ENCODE measurements at regions not wholly inside any gene's neighbourhood (a gene's known extent, or its start where the extent isn't known, plus 50 kb on each side); places are given as distances from the start of the nearest gene placed in this dataset.

DNA sequence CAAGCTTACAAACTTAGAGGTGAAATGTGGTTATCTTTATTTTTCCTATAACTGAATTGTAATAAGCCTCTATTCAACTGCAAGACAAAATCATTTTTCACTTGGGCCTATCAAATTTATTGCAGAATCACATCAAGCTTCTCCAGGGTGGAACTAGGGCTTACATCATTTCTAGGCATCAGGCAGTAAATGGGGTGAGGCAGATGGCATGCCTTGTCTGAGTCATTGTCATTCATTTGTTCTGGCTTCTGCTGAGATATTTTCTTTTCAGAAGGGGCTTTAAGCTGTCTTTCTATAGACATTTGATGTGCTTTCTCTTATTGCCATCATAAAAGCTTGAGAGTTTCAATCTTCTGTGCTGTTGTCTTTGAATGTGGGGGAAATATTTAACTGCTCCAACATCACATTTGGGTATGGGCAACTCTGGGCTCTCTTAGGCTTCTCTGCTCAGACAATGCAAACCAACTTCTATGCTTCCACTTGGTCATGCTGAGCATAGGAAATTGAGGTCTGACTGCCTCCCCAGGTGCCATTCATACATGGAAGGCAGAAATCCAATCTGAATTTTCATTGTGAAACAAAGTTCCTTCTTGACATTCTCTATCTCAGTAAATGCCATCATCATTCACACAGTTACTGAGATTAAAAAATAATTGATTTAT, 225.8 kb upstream of the GIMD1 start:
- H4K20me1 ChIP-seq (ENCODE audit: control insufficient read depth, insufficient read depth): no peaks in the 10 kb centered on the region
- no peak overlapping the region for H3K9ac ChIP-seq (ENCODE audit: control insufficient read depth, insufficient read depth, low read length)
- H3K4me2 ChIP-seq (ENCODE audit: control insufficient read depth, insufficient read depth): no peak overlapping the region
- H3K9me3 ChIP-seq (replicated peaks; ENCODE audit: control insufficient read depth, insufficient read depth, low read length): no peaks in the 10 kb centered on the region
- intact Hi-C loops (cut with micrococcal nuclease; ENCODE audit: unreplicated experiment): no loop called here
- ChIA-PET RAD21 (ENCODE audit: unreplicated experiment) (no interaction called here), SMC1A (ENCODE audit: uncharacterized antibody, unreplicated experiment) (no interaction called here), CTCF (no interaction called here), POLR2A (no interaction called here)
- TF ChIP-seq, protein P1, sequence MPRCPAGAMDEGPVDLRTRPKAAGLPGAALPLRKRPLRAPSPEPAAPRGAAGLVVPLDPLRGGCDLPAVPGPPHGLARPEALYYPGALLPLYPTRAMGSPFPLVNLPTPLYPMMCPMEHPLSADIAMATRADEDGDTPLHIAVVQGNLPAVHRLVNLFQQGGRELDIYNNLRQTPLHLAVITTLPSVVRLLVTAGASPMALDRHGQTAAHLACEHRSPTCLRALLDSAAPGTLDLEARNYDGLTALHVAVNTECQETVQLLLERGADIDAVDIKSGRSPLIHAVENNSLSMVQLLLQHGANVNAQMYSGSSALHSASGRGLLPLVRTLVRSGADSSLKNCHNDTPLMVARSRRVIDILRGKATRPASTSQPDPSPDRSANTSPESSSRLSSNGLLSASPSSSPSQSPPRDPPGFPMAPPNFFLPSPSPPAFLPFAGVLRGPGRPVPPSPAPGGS (IDR thresholded peaks at IDR 0.05; ENCODE audit: borderline replicate concordance, insufficient read depth, low read depth, low read length, poor library complexity, severe bottlenecking): no peak
- TF ChIP-seq FOXK2 (IDR thresholded peaks at IDR 0.05) (no peak), CBX5 (IDR thresholded peaks at IDR 0.05; ENCODE audit: low read depth) (no peak), DPF2 (IDR thresholded peaks at IDR 0.05) (no peak)
- TF ChIP-seq, protein P2, sequence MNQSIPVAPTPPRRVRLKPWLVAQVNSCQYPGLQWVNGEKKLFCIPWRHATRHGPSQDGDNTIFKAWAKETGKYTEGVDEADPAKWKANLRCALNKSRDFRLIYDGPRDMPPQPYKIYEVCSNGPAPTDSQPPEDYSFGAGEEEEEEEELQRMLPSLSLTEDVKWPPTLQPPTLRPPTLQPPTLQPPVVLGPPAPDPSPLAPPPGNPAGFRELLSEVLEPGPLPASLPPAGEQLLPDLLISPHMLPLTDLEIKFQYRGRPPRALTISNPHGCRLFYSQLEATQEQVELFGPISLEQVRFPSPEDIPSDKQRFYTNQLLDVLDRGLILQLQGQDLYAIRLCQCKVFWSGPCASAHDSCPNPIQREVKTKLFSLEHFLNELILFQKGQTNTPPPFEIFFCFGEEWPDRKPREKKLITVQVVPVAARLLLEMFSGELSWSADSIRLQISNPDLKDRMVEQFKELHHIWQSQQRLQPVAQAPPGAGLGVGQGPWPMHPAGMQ (IDR thresholded peaks at IDR 0.05; ENCODE audit: borderline replicate concordance): no peak
- TF ChIP-seq, protein P3, sequence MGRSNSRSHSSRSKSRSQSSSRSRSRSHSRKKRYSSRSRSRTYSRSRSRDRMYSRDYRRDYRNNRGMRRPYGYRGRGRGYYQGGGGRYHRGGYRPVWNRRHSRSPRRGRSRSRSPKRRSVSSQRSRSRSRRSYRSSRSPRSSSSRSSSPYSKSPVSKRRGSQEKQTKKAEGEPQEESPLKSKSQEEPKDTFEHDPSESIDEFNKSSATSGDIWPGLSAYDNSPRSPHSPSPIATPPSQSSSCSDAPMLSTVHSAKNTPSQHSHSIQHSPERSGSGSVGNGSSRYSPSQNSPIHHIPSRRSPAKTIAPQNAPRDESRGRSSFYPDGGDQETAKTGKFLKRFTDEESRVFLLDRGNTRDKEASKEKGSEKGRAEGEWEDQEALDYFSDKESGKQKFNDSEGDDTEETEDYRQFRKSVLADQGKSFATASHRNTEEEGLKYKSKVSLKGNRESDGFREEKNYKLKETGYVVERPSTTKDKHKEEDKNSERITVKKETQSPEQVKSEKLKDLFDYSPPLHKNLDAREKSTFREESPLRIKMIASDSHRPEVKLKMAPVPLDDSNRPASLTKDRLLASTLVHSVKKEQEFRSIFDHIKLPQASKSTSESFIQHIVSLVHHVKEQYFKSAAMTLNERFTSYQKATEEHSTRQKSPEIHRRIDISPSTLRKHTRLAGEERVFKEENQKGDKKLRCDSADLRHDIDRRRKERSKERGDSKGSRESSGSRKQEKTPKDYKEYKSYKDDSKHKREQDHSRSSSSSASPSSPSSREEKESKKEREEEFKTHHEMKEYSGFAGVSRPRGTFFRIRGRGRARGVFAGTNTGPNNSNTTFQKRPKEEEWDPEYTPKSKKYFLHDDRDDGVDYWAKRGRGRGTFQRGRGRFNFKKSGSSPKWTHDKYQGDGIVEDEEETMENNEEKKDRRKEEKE (IDR thresholded peaks at IDR 0.05): no peak
- TF ChIP-seq, protein P4, sequence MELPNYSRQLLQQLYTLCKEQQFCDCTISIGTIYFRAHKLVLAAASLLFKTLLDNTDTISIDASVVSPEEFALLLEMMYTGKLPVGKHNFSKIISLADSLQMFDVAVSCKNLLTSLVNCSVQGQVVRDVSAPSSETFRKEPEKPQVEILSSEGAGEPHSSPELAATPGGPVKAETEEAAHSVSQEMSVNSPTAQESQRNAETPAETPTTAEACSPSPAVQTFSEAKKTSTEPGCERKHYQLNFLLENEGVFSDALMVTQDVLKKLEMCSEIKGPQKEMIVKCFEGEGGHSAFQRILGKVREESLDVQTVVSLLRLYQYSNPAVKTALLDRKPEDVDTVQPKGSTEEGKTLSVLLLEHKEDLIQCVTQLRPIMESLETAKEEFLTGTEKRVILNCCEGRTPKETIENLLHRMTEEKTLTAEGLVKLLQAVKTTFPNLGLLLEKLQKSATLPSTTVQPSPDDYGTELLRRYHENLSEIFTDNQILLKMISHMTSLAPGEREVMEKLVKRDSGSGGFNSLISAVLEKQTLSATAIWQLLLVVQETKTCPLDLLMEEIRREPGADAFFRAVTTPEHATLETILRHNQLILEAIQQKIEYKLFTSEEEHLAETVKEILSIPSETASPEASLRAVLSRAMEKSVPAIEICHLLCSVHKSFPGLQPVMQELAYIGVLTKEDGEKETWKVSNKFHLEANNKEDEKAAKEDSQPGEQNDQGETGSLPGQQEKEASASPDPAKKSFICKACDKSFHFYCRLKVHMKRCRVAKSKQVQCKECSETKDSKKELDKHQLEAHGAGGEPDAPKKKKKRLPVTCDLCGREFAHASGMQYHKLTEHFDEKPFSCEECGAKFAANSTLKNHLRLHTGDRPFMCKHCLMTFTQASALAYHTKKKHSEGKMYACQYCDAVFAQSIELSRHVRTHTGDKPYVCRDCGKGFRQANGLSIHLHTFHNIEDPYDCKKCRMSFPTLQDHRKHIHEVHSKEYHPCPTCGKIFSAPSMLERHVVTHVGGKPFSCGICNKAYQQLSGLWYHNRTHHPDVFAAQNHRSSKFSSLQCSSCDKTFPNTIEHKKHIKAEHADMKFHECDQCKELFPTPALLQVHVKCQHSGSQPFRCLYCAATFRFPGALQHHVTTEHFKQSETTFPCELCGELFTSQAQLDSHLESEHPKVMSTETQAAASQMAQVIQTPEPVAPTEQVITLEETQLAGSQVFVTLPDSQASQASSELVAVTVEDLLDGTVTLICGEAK (IDR thresholded peaks at IDR 0.05; ENCODE audit: borderline replicate concordance): no peak
- no peak overlapping the region for H3K4me3 ChIP-seq
- H2AFZ ChIP-seq (ENCODE audit: control insufficient read depth, low read depth, low read length): no peak overlapping the region
- DNase-seq (ENCODE audit: low read depth, low spot score): no peak
- H3K79me2 ChIP-seq (ENCODE audit: control insufficient read depth, insufficient read depth, low read length): no peaks in the 10 kb centered on the region
- no TSS peak for BruUV-seq (replicated peaks)
- in situ Hi-C loops (cut with MboI): no loop called here
- no peak for FAIRE-seq
- no peak overlapping the region for H3K27ac ChIP-seq (ENCODE audit: control insufficient read depth, insufficient read depth)
- H3K36me3 ChIP-seq (ENCODE audit: control insufficient read depth in 2 of 2, insufficient read depth in 2 of 2, low read length in 1 of 2): no peaks in the 10 kb centered on the region
- H3K4me1 ChIP-seq (ENCODE audit: control insufficient read depth, insufficient read depth, low read length): no peaks in the 10 kb centered on the region
- H3K27me3 ChIP-seq (replicated peaks in 1 of 2; ENCODE audit: control insufficient read depth in 2 of 2, insufficient read depth in 2 of 2, low read length in 1 of 2): no peaks in the 10 kb centered on the region
- ATAC-seq: no peak
